Mucosa of gallbladder (tissue), 1 donor: ENCODE measurements at regions not wholly inside any gene's neighbourhood (a gene's known extent, or its start where the extent isn't known, plus 50 kb on each side); places are given as distances from the start of the nearest gene placed in this dataset.
A peak's percentile ranks its signal among the peaks of the same experiment; 100 is the strongest.

Experiments used
- DNase-seq: peaks from one replicate; pipeline ENCODE4 v3.0.0-alpha.2; 2020; ENCODE audit warnings: low spot score
- donor health status: DM: no; HTN: no; CAD: no.

DNA sequence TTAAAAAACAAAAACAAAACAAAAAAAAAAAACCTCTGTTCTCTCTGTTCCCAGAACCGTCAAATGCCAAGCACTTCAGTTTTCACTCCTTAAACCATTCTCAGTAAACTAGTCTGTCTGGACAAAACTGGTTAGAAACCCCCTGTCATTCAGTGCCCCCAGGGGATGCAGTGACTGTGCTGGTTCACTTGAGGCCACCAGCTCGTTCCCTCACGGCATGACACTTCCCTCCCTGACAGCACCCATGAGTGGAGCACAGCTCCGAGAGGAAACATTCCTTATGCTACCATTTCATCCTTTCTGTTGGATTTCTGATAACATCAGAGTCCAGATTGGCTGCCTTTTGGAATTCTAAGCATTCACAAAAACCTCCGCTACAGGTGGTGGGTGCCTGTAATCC lies 244.0 kb upstream of the TPM1 start:
- no peak for DNase-seq

DNA sequence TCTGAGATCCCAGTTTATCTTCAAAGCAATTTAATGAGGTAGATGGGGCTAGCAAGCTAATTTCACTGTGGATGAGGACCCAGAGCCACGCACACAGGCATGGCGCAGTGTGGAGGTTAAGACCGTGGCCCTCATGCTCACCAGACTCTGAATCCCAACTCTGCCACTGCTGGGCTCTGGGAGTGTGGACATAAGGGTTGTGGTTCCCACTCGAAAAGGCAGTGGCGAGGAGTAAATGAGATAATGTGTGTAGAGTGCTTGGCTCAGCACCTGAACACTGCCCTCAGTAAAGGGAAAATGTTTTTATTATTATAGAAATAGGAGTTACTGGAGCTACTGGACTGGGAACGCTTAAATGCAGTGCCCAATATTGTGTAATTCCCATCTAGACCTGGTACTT lies 243.5 kb upstream of the TPM1 start:
- no peak for DNase-seq

DNA sequence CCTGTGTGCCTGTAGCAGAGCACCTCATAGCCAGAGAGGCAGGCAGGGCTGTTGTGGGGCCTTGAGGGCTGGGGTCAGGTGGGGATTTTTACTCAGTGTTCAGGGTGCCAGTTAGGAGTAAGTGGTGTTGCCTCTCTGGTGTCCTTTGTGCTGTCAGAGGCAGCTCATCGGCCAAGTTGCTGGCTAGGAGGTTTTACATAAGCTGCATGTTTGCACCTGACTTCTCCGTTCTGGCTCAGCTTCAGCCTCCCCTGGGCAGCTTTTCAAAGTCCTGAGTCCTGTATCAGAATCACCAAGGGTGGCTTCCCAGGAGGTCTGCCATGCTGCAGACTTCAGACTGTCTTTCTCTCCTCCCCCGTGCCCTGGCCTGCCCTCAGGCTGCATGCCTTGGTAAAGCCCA lies 242.6 kb upstream of the TPM1 start:
- DNase-seq = no peak

DNA sequence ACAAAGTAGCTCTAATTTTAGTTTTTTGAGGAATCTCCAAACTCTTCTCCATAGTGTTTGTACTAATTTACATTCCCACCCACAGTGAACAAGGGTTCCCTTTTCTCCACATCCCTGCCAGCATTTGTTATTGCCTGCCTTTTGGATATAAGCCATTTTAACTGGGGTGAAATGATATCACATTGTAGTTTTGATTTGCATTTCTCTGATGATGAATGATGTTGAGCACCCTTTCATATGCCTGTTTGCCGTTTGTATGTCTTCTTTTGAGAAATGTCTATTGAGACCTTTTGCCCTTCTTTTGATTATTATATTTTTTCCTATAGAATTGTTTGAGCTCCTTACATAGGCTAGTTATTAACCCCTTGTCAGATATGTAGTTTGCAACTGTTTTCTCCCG lies 239.9 kb upstream of the TPM1 start:
- no peak for DNase-seq

DNA sequence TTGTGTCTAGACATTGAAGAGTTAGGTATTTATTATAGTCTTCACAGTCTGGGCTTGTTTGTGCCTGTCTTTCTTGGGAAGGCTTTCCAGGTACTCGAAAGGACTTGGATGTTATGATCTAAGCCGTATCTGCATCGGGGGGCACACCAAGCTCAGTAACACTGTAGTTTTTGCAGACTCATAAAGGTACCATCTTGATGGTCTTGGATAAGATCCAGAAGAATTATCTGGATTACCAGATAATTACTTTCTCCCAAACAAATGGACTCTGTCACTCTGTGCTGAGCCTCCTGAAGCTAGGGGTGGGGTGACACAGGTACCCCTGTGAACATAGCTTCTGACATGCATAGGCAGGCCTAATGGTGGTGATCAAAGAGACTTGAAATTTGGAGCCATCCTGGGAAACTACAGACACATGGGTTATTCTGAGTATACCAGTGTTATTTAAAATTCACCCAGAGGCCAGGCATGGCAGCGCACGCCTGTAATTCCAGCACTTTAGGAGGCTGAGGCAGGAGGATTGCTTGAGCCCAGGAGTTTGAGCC lies 238.6 kb upstream of the TPM1 start:
- no peak for DNase-seq

DNA sequence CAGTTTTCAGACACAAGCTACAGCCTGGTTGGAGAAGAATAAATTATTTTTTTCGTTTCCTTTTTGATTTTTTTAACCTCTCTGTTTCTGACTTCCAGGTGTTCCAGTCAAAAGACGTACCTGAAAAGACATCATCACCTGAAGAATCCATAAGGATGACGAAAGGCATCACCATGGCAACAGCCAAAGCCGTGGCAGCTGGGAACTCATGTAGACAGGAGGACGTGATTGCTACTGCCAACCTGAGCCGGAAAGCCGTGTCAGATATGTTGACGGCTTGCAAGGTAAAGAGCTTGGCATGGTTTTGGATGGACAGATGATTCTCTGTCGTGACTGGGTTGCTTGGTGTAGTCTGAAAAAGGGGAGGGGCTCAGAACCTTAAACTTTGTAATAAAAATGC lies 237.0 kb upstream of the TPM1 start:
- DNase-seq = no peak

DNA sequence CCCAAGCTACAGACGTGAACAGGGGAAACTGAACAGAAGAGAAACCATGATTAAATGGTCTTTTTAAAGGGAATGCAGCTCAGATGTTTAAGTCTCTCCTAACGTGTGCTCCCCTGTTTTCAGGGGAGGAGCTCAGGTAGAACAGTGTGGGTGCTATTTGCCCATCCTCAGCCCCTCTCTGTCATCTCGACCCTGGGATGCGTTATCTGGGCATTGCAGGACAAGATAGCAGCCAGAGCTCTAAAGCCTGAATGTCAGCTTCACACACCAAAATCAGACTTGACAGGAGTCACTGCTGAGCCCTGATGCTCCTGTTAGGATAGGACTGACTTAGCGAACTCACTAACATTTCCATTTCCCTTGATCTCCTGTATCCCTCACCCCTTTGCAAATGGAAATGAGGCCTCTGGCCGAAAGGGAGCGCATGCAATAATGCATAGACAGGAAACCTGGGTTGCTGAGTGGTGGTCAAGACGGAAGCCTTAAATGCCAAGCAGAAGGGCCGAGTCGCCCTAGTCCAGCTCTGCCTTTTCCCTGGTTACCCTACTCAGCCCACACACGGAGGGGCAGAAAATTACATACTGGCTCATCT lies 234.9 kb upstream of the TPM1 start:
- no peak for DNase-seq

DNA sequence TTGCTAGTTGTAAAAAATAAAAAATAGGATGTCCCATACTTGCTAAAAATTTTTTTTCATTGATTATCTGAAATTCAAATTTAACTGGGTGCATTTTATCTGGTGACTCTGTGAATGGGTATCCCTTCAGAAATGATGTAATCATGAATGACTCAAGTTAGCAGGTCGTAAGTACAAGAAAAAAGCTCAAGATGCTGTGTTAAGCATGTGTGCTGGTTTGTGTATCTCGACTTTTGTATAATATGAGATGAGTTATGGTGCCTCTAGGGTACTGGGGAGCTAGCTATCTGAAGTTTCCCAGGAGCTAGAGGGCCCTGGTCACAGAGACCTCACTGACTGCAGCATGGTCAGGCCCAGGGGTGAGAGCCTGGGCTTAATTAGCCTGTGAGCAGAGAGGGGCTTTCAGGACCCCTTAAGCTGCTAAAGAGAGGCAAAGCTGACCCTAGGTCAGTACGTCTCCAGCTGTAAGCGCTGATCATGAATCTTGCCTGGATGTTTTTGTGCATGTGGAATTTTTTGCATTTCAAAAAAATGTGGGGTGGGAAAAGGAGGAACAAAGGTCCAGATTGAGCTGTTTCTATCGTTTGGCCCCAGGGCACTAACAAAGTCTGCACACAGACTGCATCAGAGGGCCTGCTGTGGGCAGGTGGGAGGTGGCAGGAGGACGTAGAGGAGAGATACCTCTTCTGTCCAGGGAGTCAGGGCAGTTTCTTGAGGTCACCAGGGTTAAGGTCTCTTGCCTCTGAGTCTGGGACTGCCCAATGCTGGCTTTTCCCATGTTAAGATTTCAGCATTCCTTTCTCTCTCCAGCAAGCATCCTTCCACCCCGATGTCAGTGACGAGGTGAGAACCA lies 233.2 kb upstream of the TPM1 start:
- DNase-seq = no peak

DNA sequence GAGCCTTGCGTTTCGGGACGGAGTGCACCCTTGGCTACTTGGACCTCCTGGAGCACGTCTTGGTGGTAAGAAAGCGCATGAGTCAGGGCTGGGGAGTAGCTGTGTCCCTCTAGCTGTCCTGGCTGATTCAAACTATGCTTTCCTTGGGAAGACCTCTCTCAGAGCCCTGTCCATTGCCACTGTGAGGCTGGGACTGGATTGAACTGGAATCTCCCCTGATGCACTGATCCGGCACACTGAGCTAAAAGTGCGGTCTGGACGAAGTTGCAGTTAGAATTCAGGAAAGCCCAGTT lies 232.6 kb upstream of the TPM1 start:
- DNase-seq = no peak

DNA sequence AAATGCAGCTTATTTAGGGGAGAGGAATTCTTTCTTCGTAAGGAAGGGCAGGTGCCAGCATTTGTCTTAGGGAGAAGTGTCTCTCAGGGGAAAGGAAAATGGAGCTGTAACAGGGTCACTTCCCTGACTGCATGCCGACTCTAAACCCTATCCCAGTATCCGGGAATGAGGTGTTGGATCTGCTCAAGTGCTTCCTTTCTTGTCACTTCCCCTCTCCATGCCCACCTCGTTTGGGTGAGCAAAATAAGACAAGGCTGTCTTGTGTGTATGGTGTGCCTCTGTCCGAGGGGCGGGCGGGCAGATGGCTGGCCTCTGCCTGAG lies 230.1 kb upstream of the TPM1 start:
- no peak for DNase-seq

DNA sequence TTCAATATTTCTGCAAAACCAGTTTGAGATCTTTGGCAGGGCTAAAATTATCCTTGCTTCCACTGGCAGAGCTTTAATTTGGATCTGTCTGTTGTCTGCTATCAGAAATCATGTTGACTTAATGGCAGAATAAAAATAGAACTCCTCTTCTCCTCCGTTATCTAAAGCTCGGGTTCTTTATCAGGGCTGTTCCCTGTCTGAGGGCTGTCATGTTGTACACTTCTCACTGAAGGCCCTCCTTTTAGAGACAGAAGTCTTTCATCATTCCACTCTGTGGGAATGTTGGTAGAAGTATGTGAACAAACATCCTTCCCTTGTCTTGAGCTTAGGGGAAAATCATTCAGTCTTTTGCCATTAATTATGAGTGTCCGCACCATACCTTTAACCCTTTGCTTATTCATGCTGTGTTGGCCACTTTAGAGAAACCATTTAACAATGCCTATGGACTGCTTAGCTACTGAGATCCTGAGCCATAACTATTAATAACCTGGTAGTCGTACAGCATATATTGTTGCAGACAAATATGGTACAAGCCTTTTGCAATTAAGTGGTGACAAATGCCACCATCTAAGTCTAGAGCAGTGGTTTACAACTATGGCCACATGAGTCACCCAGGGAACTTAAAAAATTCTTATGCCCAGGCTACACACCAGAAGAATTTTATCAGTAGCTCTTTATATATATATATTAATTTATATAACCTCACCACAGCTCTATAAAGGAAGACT lies 226.0 kb upstream of the TPM1 start:
- DNase-seq = no peak

DNA sequence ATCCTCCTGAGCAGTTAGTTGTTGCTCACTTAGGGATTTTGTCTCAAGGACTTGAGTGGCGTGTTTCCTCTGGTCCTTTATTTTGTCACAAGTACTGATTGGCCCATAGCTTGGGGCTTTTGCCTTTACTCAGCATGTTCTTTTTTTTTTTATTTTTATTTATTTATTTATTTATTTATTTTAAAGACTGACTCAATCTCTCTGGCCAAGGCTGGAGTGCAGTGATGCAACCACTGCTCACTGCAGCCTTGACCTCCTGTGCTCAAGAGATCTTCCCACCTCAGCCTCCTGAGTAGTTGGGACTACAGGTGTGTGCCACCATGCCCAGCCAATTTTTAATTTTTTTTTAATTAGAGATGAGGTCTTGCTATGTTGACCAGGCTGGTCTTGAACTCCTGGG lies 223.9 kb upstream of the TPM1 start:
- no peak for DNase-seq

DNA sequence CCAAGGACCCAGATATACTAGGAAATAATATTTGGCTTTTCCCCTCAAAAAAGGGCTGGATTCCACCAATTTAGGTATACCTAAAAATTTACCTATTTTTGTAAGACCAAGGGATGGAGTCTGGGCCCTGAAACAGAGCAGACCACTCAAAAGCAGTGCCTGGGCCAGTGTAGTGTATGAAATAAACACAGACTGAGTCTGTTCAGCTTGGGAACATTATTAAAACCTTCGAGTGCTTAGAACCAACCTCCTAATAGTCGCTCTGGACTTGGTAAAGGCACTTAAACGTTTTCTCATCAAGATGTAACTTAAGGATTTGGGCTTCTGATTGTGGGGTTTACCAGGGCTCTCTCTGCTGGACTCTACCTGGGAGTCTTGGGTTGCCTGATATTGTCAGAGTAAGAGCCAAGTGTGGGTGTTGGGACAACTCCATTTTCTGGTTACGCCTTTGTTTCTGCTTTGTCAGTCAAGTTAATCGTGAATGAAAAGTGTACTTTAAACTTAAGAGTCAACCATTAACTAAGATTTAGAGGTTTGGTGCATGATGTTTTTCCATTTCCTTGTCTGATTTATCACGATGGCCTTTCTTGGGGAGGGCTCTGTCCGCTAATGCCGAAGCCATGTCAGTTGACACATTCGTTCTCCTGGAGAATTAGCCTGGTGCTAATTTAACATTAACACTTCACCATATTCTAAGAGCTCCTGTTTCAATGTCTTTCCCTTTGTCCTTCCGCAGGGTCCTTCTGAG lies 221.0 kb upstream of the TPM1 start:
- peak; percentile 50 for DNase-seq

DNA sequence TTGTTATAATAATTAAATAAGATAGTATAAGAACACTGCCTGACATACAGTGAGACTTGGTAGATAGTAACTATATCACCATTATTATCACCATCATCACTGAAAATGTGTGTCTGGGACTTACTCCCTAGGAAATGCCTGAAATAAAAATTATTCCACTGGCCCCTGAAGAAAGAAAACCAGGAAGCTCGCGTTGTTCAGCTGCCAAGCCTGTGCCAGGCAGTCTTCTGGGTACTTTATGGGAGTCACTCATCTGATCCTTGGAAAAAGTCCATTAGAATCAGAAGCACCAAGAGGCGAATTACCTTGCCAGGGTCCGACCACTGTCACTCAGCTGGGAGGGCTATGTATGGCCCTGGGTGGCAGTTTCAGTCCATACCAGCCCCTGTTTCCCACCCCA lies 220.3 kb upstream of the TPM1 start:
- DNase-seq = no peak

DNA sequence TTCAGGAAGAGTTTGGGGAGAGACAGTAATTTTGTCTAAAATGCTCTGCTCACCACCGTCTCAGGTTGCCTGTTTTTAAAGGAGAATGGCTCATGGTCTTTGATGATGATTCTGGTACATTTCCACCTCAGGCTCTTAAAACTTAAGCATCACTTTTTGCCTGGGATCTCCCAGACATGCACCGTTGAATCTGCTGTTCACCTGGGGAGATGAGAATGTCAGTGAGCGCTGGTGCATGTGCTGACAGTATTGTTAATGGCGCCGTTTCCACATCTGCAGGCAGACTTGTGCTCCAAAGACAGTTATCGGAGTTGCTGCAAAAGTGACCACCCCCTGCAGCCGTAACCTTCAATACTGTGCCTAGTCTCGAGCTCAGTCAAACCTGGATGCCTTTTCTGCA lies 219.0 kb upstream of the TPM1 start:
- DNase-seq = no peak

DNA sequence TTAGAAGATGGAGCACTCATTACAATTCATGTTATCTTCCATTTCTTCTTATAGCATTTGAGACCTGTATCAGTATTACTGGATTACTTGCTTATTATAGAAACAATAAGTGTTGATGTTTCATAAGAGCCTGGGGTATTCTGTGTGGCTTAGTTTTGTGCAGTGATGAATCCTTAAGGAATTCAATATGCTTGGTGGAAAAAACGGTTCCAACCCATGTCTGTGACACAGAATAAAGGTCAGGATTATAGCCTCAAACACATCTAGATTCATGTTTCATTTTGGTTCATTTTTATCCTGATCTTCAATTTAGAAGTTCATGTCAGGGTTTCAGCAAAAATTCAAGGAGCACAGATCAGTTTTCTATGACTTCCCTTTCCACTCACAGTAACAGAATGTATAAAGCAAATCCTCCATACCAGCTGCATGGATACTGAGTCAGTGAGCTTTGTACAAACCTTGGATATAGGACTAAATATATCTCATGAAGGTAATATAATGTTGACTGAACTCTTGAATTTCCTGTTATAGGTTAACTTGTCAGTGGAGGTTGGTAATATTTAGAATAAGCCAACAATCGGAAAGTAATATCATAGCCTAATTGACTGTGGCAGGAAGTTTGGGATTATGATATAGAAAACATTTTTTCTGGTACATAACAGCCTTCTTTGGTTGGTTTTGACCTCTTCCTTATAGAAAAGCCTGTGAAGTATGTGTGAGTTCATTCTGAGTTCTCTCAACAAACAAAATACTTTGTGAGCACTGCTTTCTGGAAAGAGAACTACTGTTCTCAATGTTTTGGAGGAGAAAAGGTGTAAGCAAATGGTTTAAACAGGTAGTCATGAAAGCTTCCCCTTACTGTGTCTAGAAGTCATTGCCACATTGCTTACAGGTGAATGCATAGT lies 218.2 kb upstream of the TPM1 start:
- no peak for DNase-seq

DNA sequence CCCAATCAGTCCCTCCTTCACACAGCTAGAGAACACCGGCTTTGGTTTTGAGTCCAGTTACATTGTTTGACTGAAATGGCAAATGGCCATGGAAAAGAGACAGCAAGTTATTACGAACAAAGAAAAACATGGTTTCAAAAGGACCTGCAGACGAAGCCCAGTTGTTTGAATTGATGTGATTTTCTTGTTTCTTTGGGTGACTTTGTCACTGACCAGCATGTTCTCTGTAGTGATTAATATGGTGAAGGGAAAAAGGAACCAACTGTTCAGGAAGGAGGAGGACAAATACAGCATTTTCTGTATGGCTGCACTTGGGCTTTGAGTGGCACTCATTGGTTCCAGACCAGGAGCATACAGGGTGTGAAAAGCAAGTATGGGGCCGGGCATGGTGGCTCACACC lies 217.4 kb upstream of the TPM1 start:
- no peak for DNase-seq

DNA sequence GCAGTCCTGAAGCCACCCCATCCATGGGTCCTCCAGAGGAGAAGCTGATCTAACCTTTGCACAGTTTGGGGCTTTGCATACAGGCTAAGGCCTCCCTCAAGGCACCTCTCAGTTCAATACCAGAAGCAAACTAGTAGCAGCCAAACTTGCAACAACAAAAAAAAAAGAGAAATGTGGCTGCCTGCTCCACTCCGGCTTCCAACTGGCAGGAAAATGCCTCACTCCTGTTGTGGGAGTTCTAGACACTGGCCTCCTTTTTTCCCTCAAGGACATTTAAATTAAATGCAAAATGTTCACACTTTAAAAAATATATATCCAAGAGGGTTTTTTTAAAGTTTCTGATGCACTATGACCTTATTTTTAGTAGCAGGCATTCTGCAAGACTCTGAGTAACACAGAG lies 216.0 kb upstream of the TPM1 start:
- DNase-seq = no peak

DNA sequence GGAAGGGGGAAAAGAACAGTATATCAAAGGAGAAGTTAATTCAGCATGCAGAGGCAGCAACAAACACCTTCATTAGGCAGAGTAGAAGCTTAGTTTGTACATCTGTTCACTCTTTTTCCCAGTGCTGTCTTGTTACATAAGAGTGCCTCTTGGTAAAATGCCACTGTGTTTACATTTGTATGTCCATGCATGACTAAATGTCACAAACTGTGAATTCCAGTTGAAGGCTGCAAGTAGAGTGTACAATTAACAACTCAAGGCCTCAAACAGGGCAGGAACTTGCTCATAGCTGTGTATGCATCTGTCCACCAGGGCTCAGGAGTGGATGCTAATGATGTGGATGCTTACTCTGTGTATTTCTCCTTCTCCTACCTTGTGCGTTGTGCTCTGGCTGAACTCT lies 214.2 kb upstream of the TPM1 start:
- DNase-seq = no peak

DNA sequence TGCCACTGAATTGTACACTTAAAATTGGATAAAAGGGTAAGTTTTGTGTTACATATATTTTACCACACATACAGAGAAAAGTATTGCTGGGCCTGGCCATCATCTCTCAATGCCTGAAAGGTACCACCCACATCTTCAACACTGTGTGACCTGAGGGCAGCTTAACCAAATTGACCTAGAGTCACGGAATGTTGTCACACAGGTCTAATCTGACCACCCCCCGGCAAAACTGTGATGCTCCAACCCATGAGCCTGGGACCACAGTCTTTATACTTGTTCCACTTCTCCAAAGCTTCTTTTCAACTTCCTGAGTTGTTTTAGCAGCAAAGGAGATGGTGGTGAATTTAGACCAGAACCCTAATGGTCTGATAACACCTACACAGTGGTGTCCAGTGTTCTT lies 210.3 kb upstream of the TPM1 start:
- DNase-seq = no peak

DNA sequence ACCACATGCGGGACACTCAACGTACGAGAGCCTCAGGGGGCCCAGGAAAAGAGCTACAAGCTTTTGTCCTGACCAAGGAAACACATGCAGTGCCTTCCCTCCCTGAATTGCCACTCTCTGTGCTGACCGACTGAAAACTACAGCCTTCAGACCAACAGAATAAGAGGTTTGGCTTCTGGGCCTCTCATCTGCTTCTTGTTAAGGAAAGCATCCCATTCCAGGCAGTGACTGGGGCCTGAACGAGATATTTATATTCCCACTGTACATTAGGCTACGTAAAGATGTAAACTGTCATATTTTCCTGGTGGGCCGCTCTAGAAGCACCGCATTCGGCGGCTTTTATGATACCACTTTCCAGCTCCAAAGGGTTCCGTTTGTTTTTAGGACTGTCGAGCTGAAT lies 208.9 kb upstream of the TPM1 start:
- no peak for DNase-seq
